ENCODE measurements at regions not wholly inside any gene's neighbourhood (a gene's known extent, or its start where the extent isn't known, plus 50 kb on each side); places are given as distances from the start of the nearest gene placed in this dataset.
"Not testable (repeated sequence)": the region's sequence is repeated elsewhere in the genome, so short reads cannot be mapped to it uniquely, and the experiment has no call there.

DNA sequence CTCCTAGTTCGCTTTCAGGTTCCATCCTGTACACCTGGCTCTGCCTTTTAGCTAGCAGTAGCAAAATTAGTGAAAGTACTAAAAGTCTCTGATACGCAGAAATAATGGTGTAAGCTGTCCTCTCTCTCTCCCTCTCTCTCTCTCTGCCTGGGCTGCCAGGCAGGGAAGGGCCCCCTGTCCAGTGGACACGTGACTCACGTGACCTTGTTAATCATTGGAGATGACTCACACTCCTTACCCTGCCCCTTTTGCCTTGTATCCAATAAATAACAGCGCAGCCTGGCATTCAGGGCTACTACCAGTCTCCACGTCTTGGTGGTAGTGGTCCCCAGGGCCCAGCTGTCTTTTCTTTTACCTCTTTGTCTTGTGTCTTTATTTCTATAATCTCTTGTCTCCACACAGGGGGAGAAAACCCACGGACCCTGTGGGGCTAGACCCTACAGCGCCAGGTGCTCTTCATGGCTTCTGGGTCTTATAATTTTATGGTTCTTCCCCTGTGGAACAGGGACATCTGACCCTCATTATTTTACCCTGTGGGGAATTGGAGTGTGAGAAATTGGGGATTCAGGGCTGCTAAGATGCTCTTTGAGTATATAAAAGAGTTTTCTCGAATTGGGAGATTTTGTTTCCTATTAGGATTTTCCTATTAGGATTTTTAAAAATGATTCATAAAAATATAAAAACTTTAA is 1348.2 kb downstream of the GATA3 start:
- not testable (repeated sequence) for H3K27ac Mint-ChIP-seq; H3K9me3 Mint-ChIP-seq; H3K4me3 Mint-ChIP-seq; ATAC-seq (ENCODE audit: low read depth); H3K27me3 Mint-ChIP-seq; H3K4me1 Mint-ChIP-seq; H3K36me3 Mint-ChIP-seq; DNase-seq (ENCODE audit: low spot score in 2 of 2)

DNA sequence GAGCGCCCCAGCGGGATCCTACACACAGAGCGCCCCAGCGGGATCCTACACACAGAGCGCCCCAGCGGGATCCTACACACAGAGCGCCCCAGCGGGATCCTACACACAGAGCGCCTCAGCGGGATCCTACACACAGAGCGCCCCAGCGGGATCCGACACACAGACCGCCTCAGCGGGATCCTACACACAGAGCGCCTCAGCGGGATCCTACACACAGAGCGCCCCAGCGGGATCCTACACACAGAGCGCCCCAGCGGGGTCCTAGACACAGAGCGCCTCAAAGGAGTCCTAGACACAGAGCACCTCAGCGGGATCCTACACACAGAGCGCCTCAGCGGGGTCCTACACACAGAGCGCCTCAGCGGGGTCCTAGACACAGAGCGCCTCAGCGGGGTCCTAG is 1352.7 kb downstream of the GATA3 start:
- H3K4me3 Mint-ChIP-seq = not testable (repeated sequence)

DNA sequence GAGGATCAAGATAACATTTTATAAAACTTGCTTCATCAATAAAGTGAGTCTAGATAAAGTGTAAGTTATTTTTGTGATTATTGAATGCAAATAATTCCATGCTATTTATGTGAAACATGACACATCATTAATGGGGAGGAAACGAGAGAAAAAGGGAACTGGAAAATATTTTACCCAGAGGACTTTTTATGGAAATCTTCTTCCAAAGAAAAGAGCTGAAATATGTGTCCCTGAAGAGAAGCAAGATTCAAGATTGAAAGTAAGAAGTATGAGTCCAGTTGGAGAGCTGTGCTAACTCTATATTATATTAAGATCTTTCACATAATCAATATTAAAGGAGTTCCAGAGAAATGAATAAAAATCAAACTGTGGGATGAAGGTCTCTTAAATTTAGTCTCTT is 1361.8 kb downstream of the GATA3 start:
- no peaks in the 10 kb centered on the region for H3K36me3 Mint-ChIP-seq
- ATAC-seq (ENCODE audit: low read depth) (no peak), DNase-seq (ENCODE audit: low spot score in 2 of 2) (no peak)
- H3K4me1 Mint-ChIP-seq = no peaks in the 10 kb centered on the region
- peaks cover 6% of the 10 kb centered on the region for H3K9me3 Mint-ChIP-seq
- H3K4me3 Mint-ChIP-seq = no peak overlapping the region
- no peak overlapping the region for H3K27ac Mint-ChIP-seq
- H3K27me3 Mint-ChIP-seq = peaks cover 1% of the 10 kb centered on the region

More for the DNA sequence above, 1352.7 kb downstream of the GATA3 start:
- not testable (repeated sequence) for ATAC-seq (ENCODE audit: low read depth); DNase-seq (ENCODE audit: low spot score in 2 of 2); H3K9me3 Mint-ChIP-seq; H3K27ac Mint-ChIP-seq; H3K4me1 Mint-ChIP-seq; H3K36me3 Mint-ChIP-seq; H3K27me3 Mint-ChIP-seq

DNA sequence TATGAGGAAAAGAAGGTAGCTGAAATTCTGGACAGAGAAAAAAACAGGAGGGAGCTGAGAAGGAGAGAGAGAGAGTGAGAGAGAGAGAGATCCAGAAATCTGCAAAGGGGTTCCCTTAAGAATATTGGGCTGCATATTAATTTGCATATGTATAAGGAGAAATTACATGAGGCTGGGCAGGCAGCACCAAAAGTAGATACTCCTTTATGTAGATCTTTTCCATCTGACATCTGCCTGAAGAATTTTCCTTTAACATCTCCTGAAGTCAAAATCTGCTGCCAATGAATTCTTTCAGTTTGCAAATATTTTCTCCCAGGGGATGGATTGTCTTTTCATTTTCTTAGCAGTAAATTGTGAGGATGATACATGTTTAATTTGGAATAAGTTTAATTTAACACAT is 1365.3 kb downstream of the GATA3 start:
- H3K36me3 Mint-ChIP-seq = no peaks in the 10 kb centered on the region
- ATAC-seq (ENCODE audit: low read depth) = no peak
- H3K9me3 Mint-ChIP-seq = peaks cover 10% of the 10 kb centered on the region
- no peak for DNase-seq (ENCODE audit: low spot score in 2 of 2)
- no peak overlapping the region for H3K27ac Mint-ChIP-seq
- H3K4me1 Mint-ChIP-seq = no peaks in the 10 kb centered on the region
- no peak overlapping the region for H3K4me3 Mint-ChIP-seq
- peaks cover 1% of the 10 kb centered on the region for H3K27me3 Mint-ChIP-seq

DNA sequence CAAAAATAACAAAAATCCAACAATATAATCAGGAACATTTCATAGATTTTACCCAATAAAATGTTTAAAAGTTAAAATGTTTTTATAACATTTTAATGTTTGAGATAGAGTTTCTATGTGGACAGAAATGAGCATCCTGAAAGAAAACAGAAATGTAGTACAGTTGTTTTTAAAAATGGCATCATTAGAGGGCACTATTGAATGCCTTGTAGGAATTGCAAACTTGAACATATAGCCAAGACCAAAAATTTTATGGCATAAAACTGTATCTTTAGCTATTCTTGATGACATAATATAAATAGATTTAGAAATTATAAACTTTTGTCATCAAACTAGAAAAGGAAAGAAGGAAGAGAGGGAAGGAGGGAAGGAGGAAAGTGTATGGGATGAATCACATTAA is 1372.7 kb downstream of the GATA3 start:
- Mint-ChIP-seq H3K4me1 (no peaks in the 10 kb centered on the region), H3K27ac (no peak overlapping the region), H3K4me3 (no peak overlapping the region), H3K36me3 (no peaks in the 10 kb centered on the region), H3K27me3 (no peaks in the 10 kb centered on the region), H3K9me3 (peaks cover 13% of the 10 kb centered on the region)
- DNase-seq (ENCODE audit: low spot score in 2 of 2) (no peak), ATAC-seq (ENCODE audit: low read depth) (no peak)

DNA sequence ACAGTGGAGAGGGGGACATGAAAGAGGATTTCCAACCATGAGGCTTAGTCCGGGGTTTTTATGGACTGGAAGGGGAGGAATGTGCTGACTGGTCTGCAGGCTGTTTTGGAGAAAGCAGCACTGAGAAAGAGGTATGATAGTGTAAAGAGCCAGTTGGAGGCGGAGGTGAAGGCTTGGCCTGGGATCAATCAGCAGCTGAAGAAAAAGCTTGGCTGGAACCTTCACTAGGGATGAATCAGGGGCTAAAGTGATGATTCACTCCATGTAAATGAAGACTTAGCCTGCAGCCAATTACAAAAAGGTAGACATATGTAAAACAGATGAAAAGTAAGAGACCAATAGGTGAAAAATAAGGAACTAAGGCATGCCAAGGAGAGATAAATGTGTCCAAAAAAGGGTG is 1382.6 kb downstream of the GATA3 start:
- DNase-seq (ENCODE audit: low spot score in 2 of 2) (no peak), ATAC-seq (ENCODE audit: low read depth) (no peak)
- H3K4me1 Mint-ChIP-seq = no peaks in the 10 kb centered on the region
- H3K4me3 Mint-ChIP-seq = no peak overlapping the region
- no peaks in the 10 kb centered on the region for H3K36me3 Mint-ChIP-seq
- no peak overlapping the region for H3K27ac Mint-ChIP-seq
- H3K9me3 Mint-ChIP-seq = peaks cover 6% of the 10 kb centered on the region
- H3K27me3 Mint-ChIP-seq = no peaks in the 10 kb centered on the region

DNA sequence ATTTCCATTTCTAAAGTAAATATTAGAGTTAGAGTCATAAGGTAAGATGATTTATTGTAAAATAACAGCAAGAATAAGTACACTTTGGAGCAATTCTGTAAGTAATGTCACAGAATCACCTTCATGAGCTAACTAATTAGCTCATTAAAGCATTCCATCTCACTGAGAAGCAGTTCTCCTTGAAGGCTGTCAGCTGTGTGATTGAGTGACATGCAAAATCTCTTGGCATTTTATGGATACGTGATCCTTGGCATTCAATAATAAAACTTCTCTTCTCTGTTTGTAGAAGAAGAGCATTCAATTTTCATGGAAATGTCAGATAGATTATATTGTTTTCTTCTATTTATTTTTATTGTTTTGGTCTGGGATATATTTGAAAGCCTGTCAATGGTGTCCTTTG is 1389.3 kb downstream of the GATA3 start:
- no peak overlapping the region for H3K27ac Mint-ChIP-seq
- no peaks in the 10 kb centered on the region for H3K36me3 Mint-ChIP-seq
- no peaks in the 10 kb centered on the region for H3K27me3 Mint-ChIP-seq
- no peak for ATAC-seq (ENCODE audit: low read depth)
- no peak for DNase-seq (ENCODE audit: low spot score in 2 of 2)
- peaks cover 5% of the 10 kb centered on the region for H3K9me3 Mint-ChIP-seq
- H3K4me1 Mint-ChIP-seq = no peaks in the 10 kb centered on the region
- H3K4me3 Mint-ChIP-seq = no peak overlapping the region

DNA sequence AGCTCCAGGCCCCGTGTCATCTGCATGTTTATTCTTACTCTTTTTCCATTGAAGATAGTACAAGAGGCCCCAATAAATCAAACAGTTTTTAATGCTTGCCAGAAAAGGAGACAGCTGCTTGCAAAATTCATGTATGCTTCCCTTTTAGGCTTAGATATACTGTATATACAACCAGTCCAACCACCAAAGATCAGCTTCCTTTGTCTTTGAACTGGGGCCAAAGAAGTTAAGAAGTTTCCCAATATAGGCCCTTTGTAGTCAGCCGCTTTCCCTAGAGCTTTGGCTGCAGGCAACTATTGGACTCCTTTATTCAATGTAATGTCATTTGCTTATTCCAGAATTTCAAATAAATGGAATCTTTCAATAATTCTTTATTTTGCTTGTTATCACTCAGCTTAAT is 1395.0 kb downstream of the GATA3 start:
- H3K36me3 Mint-ChIP-seq = no peaks in the 10 kb centered on the region
- H3K27me3 Mint-ChIP-seq = no peaks in the 10 kb centered on the region
- no peak overlapping the region for H3K27ac Mint-ChIP-seq
- H3K9me3 Mint-ChIP-seq = peaks cover 9% of the 10 kb centered on the region
- no peak for ATAC-seq (ENCODE audit: low read depth)
- no peak for DNase-seq (ENCODE audit: low spot score in 2 of 2)
- H3K4me3 Mint-ChIP-seq = no peak overlapping the region
- no peaks in the 10 kb centered on the region for H3K4me1 Mint-ChIP-seq

DNA sequence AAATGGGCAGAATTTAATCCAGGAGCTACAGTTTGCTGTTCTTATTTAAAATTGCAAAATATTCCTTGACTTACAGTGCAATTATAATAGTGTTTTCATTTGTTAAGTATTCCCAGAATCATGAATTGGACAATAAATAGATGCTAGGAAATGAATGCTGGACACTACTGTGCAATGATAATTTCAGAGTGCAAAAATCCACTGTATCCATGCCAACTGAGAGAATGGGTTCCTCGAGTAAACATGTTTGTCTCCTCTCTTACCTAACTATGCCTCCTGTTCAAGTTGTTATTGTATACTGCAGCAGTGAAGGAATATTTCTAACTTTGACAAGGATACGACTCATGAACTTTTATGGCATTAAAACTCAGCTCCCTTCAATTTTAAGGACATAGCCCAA is 1396.3 kb downstream of the GATA3 start:
- no peaks in the 10 kb centered on the region for H3K36me3 Mint-ChIP-seq
- H3K27ac Mint-ChIP-seq = no peak overlapping the region
- H3K4me3 Mint-ChIP-seq = no peak overlapping the region
- ATAC-seq (ENCODE audit: low read depth) (no peak), DNase-seq (ENCODE audit: low spot score in 2 of 2) (no peak)
- H3K9me3 Mint-ChIP-seq = peaks cover 7% of the 10 kb centered on the region
- H3K4me1 Mint-ChIP-seq = no peaks in the 10 kb centered on the region
- no peaks in the 10 kb centered on the region for H3K27me3 Mint-ChIP-seq

DNA sequence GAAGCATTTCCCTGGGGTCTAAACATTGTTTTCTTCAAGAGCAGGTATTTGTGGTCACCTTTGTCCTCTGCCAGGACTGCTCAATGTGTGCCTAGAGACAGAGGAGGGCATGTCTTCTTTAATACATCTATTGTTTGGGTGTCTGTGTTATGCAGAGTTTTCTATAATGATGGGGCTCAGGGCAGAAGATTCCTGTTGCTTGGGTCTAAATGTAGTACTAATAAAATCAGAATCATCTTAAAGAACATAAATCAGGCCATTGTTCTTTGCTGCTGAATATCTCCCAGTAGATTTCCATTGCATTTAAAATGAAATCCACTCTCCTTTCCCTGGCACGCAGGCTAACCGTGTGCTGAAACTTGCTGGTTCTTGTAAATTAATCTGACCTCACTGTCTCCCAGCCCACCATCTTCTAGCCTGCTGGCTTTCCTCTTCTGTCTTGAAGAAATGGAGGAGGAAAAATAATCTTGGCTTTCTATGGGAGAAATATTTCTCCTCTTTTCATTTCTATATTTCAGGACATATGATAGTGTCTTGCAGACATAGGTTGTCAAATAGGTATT is 1396.8 kb downstream of the GATA3 start:
- H3K4me3 Mint-ChIP-seq = no peak overlapping the region
- no peak overlapping the region for H3K27ac Mint-ChIP-seq
- no peaks in the 10 kb centered on the region for H3K4me1 Mint-ChIP-seq
- DNase-seq (ENCODE audit: low spot score in 2 of 2) = no peak
- H3K27me3 Mint-ChIP-seq = no peaks in the 10 kb centered on the region
- H3K36me3 Mint-ChIP-seq = no peaks in the 10 kb centered on the region
- ATAC-seq (ENCODE audit: low read depth) = no peak
- H3K9me3 Mint-ChIP-seq = peaks cover 7% of the 10 kb centered on the region

DNA sequence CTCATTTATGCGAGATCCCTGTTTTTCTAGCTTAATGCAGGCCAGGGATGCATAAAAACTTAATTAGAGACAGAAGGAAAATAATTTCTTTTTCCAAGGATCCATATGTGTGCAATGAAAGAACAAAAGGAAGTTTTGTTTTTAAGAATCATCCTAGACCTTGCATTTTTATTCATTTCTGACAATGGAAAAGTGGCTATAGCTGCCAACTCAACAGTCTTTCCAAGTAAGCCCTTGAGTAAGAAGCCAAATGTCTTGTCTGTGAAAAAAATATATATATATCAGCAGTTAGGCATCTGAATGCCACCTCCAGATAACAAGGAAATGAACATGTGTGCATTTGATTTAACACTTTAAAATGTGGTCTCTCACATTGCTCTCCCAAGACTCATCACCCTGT is 1397.6 kb downstream of the GATA3 start:
- H3K27ac Mint-ChIP-seq = no peak overlapping the region
- no peak overlapping the region for H3K4me3 Mint-ChIP-seq
- H3K4me1 Mint-ChIP-seq = no peaks in the 10 kb centered on the region
- DNase-seq (ENCODE audit: low spot score in 2 of 2) = no peak
- no peak for ATAC-seq (ENCODE audit: low read depth)
- H3K9me3 Mint-ChIP-seq = peaks cover 7% of the 10 kb centered on the region
- H3K36me3 Mint-ChIP-seq = no peaks in the 10 kb centered on the region
- no peaks in the 10 kb centered on the region for H3K27me3 Mint-ChIP-seq

DNA sequence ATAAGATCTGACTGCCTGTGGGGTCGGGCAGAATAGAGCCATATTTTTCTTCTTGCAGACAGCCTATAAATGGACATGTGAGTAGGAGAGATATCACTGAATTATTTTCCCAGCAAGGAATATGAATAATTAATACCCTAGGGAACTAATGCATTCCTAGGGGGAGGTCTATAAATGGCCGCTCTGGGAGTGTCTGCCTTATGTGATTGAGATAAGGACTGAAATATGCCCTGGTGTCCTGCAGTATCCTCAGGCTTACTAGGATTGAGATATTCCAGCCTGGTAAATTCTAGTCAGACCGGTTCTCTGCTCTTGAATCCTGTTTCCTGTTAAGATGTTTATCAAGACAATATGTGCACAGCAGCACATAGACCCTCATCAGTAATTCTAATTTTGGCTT is 1399.4 kb downstream of the GATA3 start:
- H3K27me3 Mint-ChIP-seq; H3K4me3 Mint-ChIP-seq; ATAC-seq (ENCODE audit: low read depth); H3K4me1 Mint-ChIP-seq; DNase-seq (ENCODE audit: low spot score in 2 of 2); H3K36me3 Mint-ChIP-seq; H3K27ac Mint-ChIP-seq; H3K9me3 Mint-ChIP-seq: not testable (repeated sequence)

DNA sequence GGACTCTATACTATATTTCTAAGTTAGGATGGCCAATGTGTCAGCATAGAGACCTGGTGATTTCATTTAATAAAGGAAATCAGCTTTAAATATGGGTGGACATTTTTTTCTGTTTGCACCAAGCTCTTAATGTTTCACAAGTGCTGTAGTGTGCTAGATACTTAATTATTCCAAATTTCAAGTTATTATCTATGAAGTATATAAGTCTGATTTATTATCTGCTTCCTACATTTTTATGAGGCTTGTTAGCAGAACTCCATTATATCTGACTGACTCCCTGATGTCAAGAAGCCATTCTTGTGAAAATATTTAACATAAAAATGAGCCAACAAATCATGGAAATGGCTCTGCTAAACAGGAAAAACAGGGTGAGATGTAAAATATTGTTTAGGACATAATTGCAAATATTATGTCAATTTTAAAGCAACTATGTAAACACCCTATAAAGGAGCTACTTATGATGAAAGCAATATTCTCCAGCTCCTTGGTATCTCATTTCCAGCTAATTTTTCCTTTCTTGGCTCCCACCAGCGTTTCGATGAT is 1415.2 kb downstream of the GATA3 start:
- peaks cover 3% of the 10 kb centered on the region for H3K9me3 Mint-ChIP-seq

DNA sequence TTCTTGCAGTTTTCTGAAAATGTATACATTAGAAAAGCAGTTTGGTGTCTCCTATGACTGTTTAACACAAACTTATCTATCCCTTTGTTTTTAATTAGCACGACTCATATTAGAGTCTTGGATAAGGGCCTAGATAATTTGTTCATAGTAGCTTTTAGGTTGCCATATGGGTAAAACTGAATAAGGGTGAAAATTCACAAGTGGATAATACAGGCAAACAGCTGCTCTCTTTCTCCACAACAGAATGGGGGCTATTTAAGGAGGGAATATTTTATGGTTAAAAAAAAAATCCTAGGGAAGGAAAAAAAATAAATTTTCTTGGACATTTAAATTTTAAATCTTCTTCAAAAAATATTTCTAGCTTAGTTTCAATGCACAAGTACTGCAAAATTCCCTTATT is 1416.1 kb downstream of the GATA3 start:
- Mint-ChIP-seq H3K27me3 (no peaks in the 10 kb centered on the region), H3K36me3 (no peaks in the 10 kb centered on the region), H3K4me3 (no peak overlapping the region), H3K27ac (no peak overlapping the region), H3K9me3 (peaks cover 3% of the 10 kb centered on the region), H3K4me1 (no peaks in the 10 kb centered on the region)
- DNase-seq (ENCODE audit: low spot score in 2 of 2) (no peak), ATAC-seq (ENCODE audit: low read depth) (no peak)

More for the DNA sequence above, 1415.2 kb downstream of the GATA3 start:
- Mint-ChIP-seq H3K36me3 (no peaks in the 10 kb centered on the region), H3K27ac (no peak overlapping the region), H3K27me3 (no peaks in the 10 kb centered on the region), H3K4me3 (no peak overlapping the region), H3K4me1 (no peaks in the 10 kb centered on the region)
- DNase-seq (ENCODE audit: low spot score in 2 of 2) (no peak), ATAC-seq (ENCODE audit: low read depth) (no peak)

DNA sequence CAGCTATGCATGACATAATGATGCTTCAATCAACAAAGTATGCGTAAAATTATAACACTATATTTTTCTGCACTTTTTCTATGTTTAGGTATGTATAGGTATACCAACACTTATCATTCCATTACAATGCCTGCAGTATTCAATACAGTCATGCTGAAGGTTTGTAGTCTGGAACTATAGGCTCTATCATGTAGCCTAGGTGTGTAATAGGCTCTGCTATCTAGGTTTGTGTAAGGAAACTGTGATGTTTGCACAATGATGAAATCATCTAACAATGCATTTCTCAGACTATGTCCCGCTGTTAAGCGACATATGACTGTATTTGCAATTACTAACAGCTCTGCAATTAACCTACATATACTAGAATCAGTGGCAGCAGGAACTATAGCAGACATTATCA is 1447.5 kb downstream of the GATA3 start:
- no peaks in the 10 kb centered on the region for H3K27me3 Mint-ChIP-seq
- no peaks in the 10 kb centered on the region for H3K36me3 Mint-ChIP-seq
- DNase-seq (ENCODE audit: low spot score in 2 of 2) (no peak), ATAC-seq (ENCODE audit: low read depth) (no peak)
- no peak overlapping the region for H3K4me3 Mint-ChIP-seq
- H3K9me3 Mint-ChIP-seq = no peaks in the 10 kb centered on the region
- H3K27ac Mint-ChIP-seq = no peak overlapping the region
- no peaks in the 10 kb centered on the region for H3K4me1 Mint-ChIP-seq

Measured in memory B cell (primary cell).